ENCODE measurements at regions not wholly inside any gene's neighbourhood (a gene's known extent, or its start where the extent isn't known, plus 50 kb on each side); places are given as distances from the start of the nearest gene placed in this dataset.

DNA sequence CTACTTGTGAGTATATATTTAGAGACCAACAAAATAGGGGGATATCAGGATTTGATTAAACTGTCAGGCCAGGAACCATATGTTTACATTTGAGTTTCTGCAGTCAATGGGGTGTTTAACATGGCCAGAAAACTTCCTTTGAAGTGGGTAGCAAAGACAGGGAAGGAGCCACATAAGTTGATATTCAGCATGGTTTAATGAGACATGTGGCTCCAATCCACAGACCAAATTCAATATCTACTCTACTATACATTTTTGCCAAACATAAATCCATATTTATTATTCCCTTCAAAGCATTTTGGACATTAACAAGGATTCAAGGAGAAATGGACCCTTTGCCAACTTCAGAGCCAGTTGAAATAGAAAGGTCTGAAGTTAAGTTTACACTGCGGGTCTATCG lies 99.8 kb downstream of the TAF11L14 start:
- WGBS, 2 donors: 49 to 53% methylated on average over 2 of the region's 2 CpGs
- TF ChIP-seq EP300 (IDR thresholded peaks at IDR 0.05) (no peak), POLR2AphosphoS5 (IDR thresholded peaks at IDR 0.05) (no peak), CTCF (IDR thresholded peaks at IDR 0.05) (no peak), POLR2A (IDR thresholded peaks at IDR 0.05) (no peak)
- no peak overlapping the region for H3K27ac ChIP-seq
- H3K27me3 ChIP-seq: no peaks in the 10 kb centered on the region
- no peaks in the 10 kb centered on the region for H3K9me3 ChIP-seq
- no peak overlapping the region for H3K4me3 ChIP-seq
- no peaks in the 10 kb centered on the region for H3K36me3 ChIP-seq
- DNase-seq: no peak
- no peak for ATAC-seq (ENCODE audit: low FRiP score in 2 of 2)
- H3K4me1 ChIP-seq: no peaks in the 10 kb centered on the region

GRCh38 chr5:17735761-17736160 lies 101.5 kb downstream of the TAF11L14 start:
- Histone ChIP-seq H3K36me3 (no peaks in the 10 kb centered on the region), H3K9me3 (no peaks in the 10 kb centered on the region), H3K27me3 (no peaks in the 10 kb centered on the region), H3K4me1 (no peaks in the 10 kb centered on the region), H3K4me3 (no peak overlapping the region), H3K27ac (no peak overlapping the region)
- WGBS, 2 donors: 49 to 55% methylated on average over 4 of the region's 4 CpGs
- no peak for DNase-seq
- no peak for ATAC-seq (ENCODE audit: low FRiP score in 2 of 2)
- no peak for TF ChIP-seq POLR2AphosphoS5 (IDR thresholded peaks at IDR 0.05)
- no peak for TF ChIP-seq EP300 (IDR thresholded peaks at IDR 0.05)
- no peak for TF ChIP-seq CTCF (IDR thresholded peaks at IDR 0.05)
- TF ChIP-seq POLR2A (IDR thresholded peaks at IDR 0.05): no peak

DNA sequence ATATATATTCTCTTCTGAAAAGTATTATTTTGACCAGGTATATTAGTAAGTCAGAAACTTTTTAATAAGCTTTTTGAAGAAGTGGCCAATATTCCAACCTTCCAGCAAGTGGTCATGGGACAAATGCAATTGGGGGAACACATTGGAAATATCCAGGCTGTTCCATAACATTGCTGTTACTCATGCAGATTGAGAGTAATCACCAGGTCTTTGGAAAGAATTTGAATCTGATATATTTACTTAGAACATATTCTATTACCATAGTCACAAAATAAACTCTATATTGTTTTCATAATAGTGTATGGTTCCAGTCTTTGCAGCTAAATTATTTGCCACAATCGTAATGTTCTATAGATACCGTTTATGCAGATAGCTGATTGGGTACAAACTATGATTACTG lies 102.8 kb downstream of the TAF11L14 start:
- H3K36me3 ChIP-seq: no peaks in the 10 kb centered on the region
- no peaks in the 10 kb centered on the region for H3K27me3 ChIP-seq
- H3K9me3 ChIP-seq: no peaks in the 10 kb centered on the region
- no peak for ATAC-seq (ENCODE audit: low FRiP score in 2 of 2)
- no peak overlapping the region for H3K4me3 ChIP-seq
- no peak for DNase-seq
- no peak for TF ChIP-seq POLR2AphosphoS5 (IDR thresholded peaks at IDR 0.05)
- no peak for TF ChIP-seq EP300 (IDR thresholded peaks at IDR 0.05)
- no peak for TF ChIP-seq POLR2A (IDR thresholded peaks at IDR 0.05)
- no peak for TF ChIP-seq CTCF (IDR thresholded peaks at IDR 0.05)
- H3K27ac ChIP-seq: no peak overlapping the region
- no peaks in the 10 kb centered on the region for H3K4me1 ChIP-seq
- 95% methylated on average over 2 of the region's 2 CpGs for WGBS, 2 donors

GRCh38 chr5:17738446-17738845 lies 104.2 kb downstream of the TAF11L14 start:
- TF ChIP-seq CTCF (IDR thresholded peaks at IDR 0.05) (no peak), POLR2A (IDR thresholded peaks at IDR 0.05) (no peak), POLR2AphosphoS5 (IDR thresholded peaks at IDR 0.05) (no peak)
- Histone ChIP-seq H3K9me3 (no peaks in the 10 kb centered on the region), H3K27me3 (no peaks in the 10 kb centered on the region), H3K27ac (no peak overlapping the region), H3K36me3 (no peaks in the 10 kb centered on the region), H3K4me1 (no peaks in the 10 kb centered on the region), H3K4me3 (no peak overlapping the region)
- DNase-seq (no peak), ATAC-seq (ENCODE audit: low FRiP score in 2 of 2) (no peak)
- 80 to 82% methylated on average over 2 of the region's 2 CpGs for WGBS, 2 donors

GRCh38 chr5:17743580-17744435 lies 109.5 kb downstream of the TAF11L14 start:
- Histone ChIP-seq H3K4me3 (no peak overlapping the region), H3K27ac (no peak overlapping the region), H3K9me3 (no peaks in the 10 kb centered on the region), H3K4me1 (peaks cover 0 to 3% (median 0%) of the 10 kb centered on the region in 4 donors), H3K36me3 (no peaks in the 10 kb centered on the region), H3K27me3 (no peaks in the 10 kb centered on the region)
- WGBS, 2 donors: 66 to 77% methylated on average over 8 of the region's 8 CpGs
- no peak for DNase-seq
- no peak for TF ChIP-seq EP300 (IDR thresholded peaks at IDR 0.05)
- TF ChIP-seq CTCF (IDR thresholded peaks at IDR 0.05): no peak
- no peak for TF ChIP-seq POLR2AphosphoS5 (IDR thresholded peaks at IDR 0.05)
- TF ChIP-seq POLR2A (IDR thresholded peaks at IDR 0.05): no peak
- ATAC-seq (ENCODE audit: low FRiP score in 2 of 2): peak in 1 of 2 donors; percentile 69
